Muscle layer of colon (tissue), 2 donors: ENCODE measurements at regions not wholly inside any gene's neighbourhood (a gene's known extent, or its start where the extent isn't known, plus 50 kb on each side); places are given as distances from the start of the nearest gene placed in this dataset.

Experiments used
- H3K27ac ChIP-seq: one replicate; pipeline ENCODE4 v1.7.0; 2013; ENCODE audit warnings: low read depth, mild to moderate bottlenecking, low read length, moderate library complexity
- H3K27me3 ChIP-seq, 2 donors: one replicate each; pipeline ENCODE4 v1.7.0; 2013; ENCODE audit warnings: low read length in 2 of 2, mild to moderate bottlenecking in 2 of 2; ENCODE audit not compliant: insufficient read depth in 2 of 2, control insufficient read depth in 1 of 2
- H3K36me3 ChIP-seq: one replicate; pipeline ENCODE4 v1.7.0; 2013; ENCODE audit warnings: mild to moderate bottlenecking, low read length; ENCODE audit not compliant: insufficient read depth
- H3K4me1 ChIP-seq: one replicate; pipeline ENCODE4 v1.7.0; 2013; ENCODE audit warnings: mild to moderate bottlenecking, low read length; ENCODE audit not compliant: insufficient read depth
- H3K4me3 ChIP-seq, 2 donors: one replicate each; pipeline ENCODE4 v1.7.0; 2013; ENCODE audit warnings: low read length in 2 of 2, low read depth in 1 of 2, mild to moderate bottlenecking in 1 of 2, moderate library complexity in 1 of 2
- H3K9ac ChIP-seq: one replicate; pipeline ENCODE4 v1.7.0; 2013; ENCODE audit warnings: low read length
- H3K9me3 ChIP-seq: one replicate; pipeline ENCODE4 v1.7.0; 2013; ENCODE audit warnings: mild to moderate bottlenecking, low read length
- donor health status: abdominal sarcoma.
- donor health status: Adenocarcinoma of cecum.

- Histone ChIP-seq H3K36me3 (no peaks in the 10 kb centered on the region), H3K4me3 (no peak overlapping the region), H3K9me3 (no peaks in the 10 kb centered on the region), H3K4me1 (no peaks in the 10 kb centered on the region), H3K9ac (no peak overlapping the region), H3K27me3 (no peaks in the 10 kb centered on the region), H3K27ac (no peak overlapping the region)
Observed at GRCh38 chr4:163764569-163764968, 270.1 kb downstream of the TMA16 start.

DNA sequence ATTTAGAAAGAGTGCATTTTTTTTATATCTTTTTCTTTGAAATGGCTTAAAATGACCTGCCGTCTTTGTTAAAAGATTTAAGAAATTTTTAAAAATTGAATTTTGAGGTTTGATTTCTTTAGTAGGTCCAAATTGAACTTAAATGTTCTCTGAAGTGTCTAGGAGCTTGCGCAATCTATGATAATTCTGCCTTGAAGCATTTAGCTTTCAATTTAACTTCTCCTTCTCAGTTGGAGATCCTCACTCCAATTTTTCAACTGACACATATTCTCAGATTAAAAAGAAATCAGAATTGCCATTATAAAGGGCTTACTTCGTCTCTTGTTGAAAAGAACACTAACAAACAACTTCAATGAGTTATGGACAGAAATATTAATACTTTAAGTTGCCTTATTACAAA is 273.5 kb downstream of the TMA16 start:
- no peaks in the 10 kb centered on the region for H3K4me1 ChIP-seq
- no peaks in the 10 kb centered on the region for H3K36me3 ChIP-seq
- no peaks in the 10 kb centered on the region for H3K27me3 ChIP-seq
- H3K9ac ChIP-seq: no peak overlapping the region
- no peaks in the 10 kb centered on the region for H3K9me3 ChIP-seq
- no peak overlapping the region for H3K4me3 ChIP-seq
- H3K27ac ChIP-seq: no peak overlapping the region

DNA sequence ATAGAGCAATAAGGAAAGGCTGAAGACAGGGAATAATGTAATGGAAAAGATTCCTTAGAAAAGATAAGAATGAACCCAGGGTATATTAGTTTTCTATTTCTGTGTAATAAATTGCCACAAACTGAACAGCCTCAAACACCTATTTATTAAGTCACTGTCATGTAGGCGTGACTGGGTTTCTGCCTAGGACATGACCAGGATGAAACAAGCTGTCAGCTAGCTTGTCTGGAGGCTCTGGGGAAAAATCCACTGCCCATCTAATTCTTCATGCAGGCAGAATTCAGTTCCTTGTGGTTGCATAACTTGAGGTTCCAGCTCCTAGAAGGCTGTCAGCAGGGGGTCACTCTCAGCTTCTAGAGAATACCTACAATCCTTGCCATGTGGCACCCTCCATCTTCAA is 277.7 kb downstream of the TMA16 start:
- Histone ChIP-seq H3K4me3 (no peak overlapping the region), H3K9ac (no peak overlapping the region), H3K27me3 (no peaks in the 10 kb centered on the region), H3K4me1 (no peaks in the 10 kb centered on the region), H3K36me3 (no peaks in the 10 kb centered on the region), H3K9me3 (no peaks in the 10 kb centered on the region), H3K27ac (no peak overlapping the region)

DNA sequence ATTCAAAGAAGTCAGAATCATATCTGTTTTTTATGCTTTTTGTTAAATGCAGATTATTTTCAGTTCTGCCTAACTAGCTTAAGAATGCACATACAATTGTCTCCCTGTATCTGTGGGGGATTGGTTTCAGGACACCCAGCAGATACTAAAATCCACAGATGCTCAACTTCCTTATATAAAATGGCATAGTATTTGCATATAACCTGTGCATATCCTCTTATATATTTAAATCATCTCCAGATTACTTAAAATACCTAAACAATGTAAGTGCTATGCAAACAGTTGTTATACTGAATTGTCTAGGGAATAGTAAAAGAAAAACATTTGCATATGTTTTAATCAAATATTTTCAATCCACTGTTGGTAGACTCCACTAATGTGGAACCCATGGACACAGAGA is 279.4 kb downstream of the TMA16 start:
- Histone ChIP-seq H3K27ac (no peak overlapping the region), H3K4me1 (no peaks in the 10 kb centered on the region), H3K9me3 (no peaks in the 10 kb centered on the region), H3K36me3 (no peaks in the 10 kb centered on the region), H3K4me3 (no peak overlapping the region), H3K9ac (no peak overlapping the region), H3K27me3 (no peaks in the 10 kb centered on the region)

DNA sequence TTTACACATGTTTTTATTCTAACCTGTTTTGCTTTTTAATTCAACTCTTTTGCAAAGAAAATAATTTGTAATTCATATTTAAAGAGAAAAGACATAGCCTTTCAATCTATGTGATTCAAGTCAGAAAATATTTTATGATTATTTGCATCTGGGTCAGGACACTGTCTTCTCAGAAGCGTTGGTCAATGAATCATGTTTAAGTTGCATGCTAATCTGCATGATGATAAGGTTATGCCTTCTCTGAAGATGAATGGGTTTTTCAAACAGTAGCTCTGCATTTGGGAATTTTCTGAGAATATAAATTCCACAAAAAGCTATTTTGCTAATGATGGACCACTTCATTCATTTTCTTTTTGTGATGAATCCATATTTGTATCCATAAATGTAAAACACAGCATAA is 282.5 kb downstream of the TMA16 start:
- Histone ChIP-seq H3K9ac (no peak overlapping the region), H3K4me1 (no peaks in the 10 kb centered on the region), H3K27me3 (no peaks in the 10 kb centered on the region), H3K4me3 (no peak overlapping the region), H3K27ac (no peak overlapping the region), H3K9me3 (no peaks in the 10 kb centered on the region), H3K36me3 (no peaks in the 10 kb centered on the region)

DNA sequence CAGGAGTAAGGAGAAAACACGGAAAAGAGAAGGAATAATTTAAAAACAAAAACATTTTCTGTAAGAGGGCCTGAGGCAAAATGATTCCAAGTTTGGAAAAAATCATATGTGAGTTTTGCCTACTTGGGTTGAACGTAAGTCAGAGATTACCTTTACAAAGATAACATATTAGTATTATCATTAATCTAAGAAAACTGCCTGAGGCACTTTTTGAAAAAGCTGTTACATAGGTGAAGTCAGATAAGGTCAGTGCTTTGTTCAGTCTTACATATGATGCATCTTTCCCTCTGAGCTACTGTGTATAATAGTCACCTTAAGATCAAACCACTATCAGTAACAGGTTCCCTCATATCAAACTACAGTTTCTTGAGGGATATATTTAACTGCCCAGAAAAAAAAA is 287.2 kb downstream of the TMA16 start:
- Histone ChIP-seq H3K9ac (no peak overlapping the region), H3K27me3 (no peaks in the 10 kb centered on the region), H3K4me1 (no peaks in the 10 kb centered on the region), H3K9me3 (no peaks in the 10 kb centered on the region), H3K27ac (no peak overlapping the region), H3K4me3 (no peak overlapping the region), H3K36me3 (no peaks in the 10 kb centered on the region)

DNA sequence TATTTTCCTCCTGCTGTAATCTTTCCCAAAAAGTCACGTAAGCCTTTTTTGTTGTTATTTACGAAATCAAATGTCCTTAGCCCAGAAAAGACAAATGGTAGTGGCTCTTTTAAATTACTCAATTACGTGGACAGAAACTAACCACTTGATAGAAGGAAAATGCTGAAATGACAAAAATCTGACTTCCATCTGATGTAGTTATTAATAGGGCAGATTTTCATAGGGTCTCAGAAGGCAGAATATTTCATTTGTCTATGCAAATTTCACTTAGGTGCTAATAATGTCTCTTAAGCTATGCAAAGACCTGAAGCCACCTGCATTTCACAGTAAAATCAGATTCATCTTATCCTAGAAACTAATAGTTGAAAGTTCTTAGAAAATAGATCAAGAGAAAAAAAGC is 295.7 kb downstream of the TMA16 start:
- H3K4me3 ChIP-seq: no peak overlapping the region
- H3K27ac ChIP-seq: no peak overlapping the region
- H3K4me1 ChIP-seq: no peaks in the 10 kb centered on the region
- no peaks in the 10 kb centered on the region for H3K27me3 ChIP-seq
- H3K9ac ChIP-seq: no peak overlapping the region
- no peaks in the 10 kb centered on the region for H3K36me3 ChIP-seq
- no peaks in the 10 kb centered on the region for H3K9me3 ChIP-seq

DNA sequence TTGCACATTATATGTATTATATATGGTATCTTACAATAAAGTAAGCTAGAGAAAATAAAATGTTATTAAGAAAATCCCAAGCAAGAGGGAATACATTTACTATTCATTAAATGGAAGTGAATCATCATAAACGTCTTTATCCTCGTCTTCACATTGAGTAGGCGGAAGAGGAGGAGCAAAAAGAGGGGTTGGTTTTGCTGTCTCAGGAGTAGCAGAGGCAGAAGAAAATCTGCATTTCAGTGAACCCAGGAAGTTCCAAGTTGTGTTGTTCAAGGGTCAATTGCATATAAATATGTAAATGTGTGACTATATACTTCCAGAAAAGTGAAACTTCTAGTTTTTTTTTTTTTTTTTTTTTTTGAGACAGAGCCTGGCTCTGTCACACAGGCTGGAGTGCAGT is 301.4 kb downstream of the TMA16 start:
- Histone ChIP-seq H3K4me3 (no peak overlapping the region), H3K27me3 (no peaks in the 10 kb centered on the region), H3K4me1 (no peaks in the 10 kb centered on the region), H3K9ac (no peak overlapping the region), H3K36me3 (no peaks in the 10 kb centered on the region), H3K9me3 (no peaks in the 10 kb centered on the region), H3K27ac (no peak overlapping the region)

DNA sequence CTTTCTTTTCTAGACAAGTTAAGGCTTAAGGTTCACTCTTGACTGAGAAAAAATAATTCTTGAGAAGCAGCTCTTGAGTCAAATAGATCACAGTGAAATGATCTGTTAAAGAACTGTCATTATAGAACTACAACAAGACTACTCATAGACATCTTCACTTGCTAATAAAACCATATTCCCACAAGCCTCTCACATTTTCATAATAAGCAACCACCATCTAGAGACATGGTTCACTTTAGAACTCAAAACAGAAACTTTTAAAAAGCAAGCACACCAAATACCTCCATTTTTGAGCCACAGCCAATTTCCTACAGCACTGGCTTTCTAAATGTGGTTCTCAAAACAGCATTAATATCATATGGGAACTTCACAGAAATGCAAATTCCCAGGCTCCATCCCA is 309.5 kb downstream of the TMA16 start:
- H3K36me3 ChIP-seq: no peaks in the 10 kb centered on the region
- H3K4me3 ChIP-seq: no peak overlapping the region
- H3K27ac ChIP-seq: no peak overlapping the region
- no peak overlapping the region for H3K9ac ChIP-seq
- no peaks in the 10 kb centered on the region for H3K4me1 ChIP-seq
- H3K27me3 ChIP-seq: no peaks in the 10 kb centered on the region
- H3K9me3 ChIP-seq: no peaks in the 10 kb centered on the region

- Histone ChIP-seq H3K9ac (no peak overlapping the region), H3K9me3 (no peaks in the 10 kb centered on the region), H3K4me1 (no peaks in the 10 kb centered on the region), H3K36me3 (no peaks in the 10 kb centered on the region), H3K27ac (no peak overlapping the region), H3K4me3 (no peak overlapping the region), H3K27me3 (no peaks in the 10 kb centered on the region)
Observed at GRCh38 chr4:163806653-163807052, 312.2 kb downstream of the TMA16 start.

GRCh38 chr4:163808011-163808410 is 313.5 kb downstream of the TMA16 start:
- Histone ChIP-seq H3K27ac (no peak overlapping the region), H3K27me3 (no peaks in the 10 kb centered on the region)

GRCh38 chr4:163810755-163811154 is 316.3 kb downstream of the TMA16 start:
- Histone ChIP-seq H3K36me3 (no peaks in the 10 kb centered on the region), H3K27ac (no peak overlapping the region), H3K9me3 (no peaks in the 10 kb centered on the region), H3K4me1 (no peaks in the 10 kb centered on the region), H3K27me3 (no peaks in the 10 kb centered on the region), H3K9ac (no peak overlapping the region), H3K4me3 (no peak overlapping the region)

More at GRCh38 chr4:163808011-163808410, 313.5 kb downstream of the TMA16 start:
- no peak overlapping the region for H3K4me3 ChIP-seq
- H3K9me3 ChIP-seq: no peaks in the 10 kb centered on the region
- no peaks in the 10 kb centered on the region for H3K36me3 ChIP-seq
- no peak overlapping the region for H3K9ac ChIP-seq
- H3K4me1 ChIP-seq: no peaks in the 10 kb centered on the region
